ENCODE measurements at regions not wholly inside any gene's neighbourhood (a gene's known extent, or its start where the extent isn't known, plus 50 kb on each side); places are given as distances from the start of the nearest gene placed in this dataset.

DNA sequence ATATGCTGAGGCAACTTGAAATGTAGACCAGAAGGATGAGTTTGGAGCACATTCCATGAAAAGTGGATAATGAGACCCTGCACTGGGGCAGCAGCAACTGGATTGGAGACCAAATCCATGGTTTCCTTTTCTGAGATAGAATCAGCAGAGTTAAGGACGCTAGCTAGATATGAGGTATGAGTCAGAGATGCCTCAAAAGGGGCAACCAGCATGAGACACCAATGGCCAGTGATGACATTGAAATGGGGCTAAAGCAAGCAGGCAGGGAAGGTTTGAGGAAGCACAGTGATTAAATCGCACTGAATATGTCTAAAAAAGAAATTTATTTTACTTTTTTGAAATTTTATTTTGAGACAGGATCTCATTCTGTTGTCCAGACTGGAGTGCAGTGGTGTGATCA, 802.4 kb downstream of the TFAP2A start:
- TF ChIP-seq, protein P1, sequence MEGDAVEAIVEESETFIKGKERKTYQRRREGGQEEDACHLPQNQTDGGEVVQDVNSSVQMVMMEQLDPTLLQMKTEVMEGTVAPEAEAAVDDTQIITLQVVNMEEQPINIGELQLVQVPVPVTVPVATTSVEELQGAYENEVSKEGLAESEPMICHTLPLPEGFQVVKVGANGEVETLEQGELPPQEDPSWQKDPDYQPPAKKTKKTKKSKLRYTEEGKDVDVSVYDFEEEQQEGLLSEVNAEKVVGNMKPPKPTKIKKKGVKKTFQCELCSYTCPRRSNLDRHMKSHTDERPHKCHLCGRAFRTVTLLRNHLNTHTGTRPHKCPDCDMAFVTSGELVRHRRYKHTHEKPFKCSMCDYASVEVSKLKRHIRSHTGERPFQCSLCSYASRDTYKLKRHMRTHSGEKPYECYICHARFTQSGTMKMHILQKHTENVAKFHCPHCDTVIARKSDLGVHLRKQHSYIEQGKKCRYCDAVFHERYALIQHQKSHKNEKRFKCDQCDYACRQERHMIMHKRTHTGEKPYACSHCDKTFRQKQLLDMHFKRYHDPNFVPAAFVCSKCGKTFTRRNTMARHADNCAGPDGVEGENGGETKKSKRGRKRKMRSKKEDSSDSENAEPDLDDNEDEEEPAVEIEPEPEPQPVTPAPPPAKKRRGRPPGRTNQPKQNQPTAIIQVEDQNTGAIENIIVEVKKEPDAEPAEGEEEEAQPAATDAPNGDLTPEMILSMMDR (conservative IDR thresholded peaks at IDR 0.05 in 1 of 2, IDR thresholded peaks at IDR 0.05 in 1 of 2; ENCODE audit: extremely low read depth in 1 of 2, insufficient read depth in 1 of 2, low read depth in 1 of 2, low read length in 2 of 2): no peak
- no peak for TF ChIP-seq EZH2 (IDR thresholded peaks at IDR 0.05; ENCODE audit: borderline replicate concordance, low read length)

Data from mammary epithelial cell (primary cell).